A549 (cell line): ENCODE measurements at regions not wholly inside any gene's neighbourhood (a gene's known extent, or its start where the extent isn't known, plus 50 kb on each side); places are given as distances from the start of the nearest gene placed in this dataset.

Experiments
- ATAC-seq, 2 experiments: fragments of 200-7000 bp in 1 of 2; fragments of >200 bp in 1 of 2; cut with Nextera tagmentation in 1 of 2; cut with Tn5 transposase in 1 of 2; 3 replicates each; pipeline versions ENCODE4 v1.8.0 to v1.9.1; 2018 to 2020; ENCODE audit warnings: mild to moderate bottlenecking in 1 of 2, moderate library complexity in 1 of 2
- CTCF ChIA-PET: fragments of 300-600 bp; sonication (Branson Sonifier 250); formaldehyde crosslinking; extraction: SDS; loops from one replicate; lab custom pipeline; 2021; ENCODE audit warnings: antibody characterized with exemption, inconsistent platforms; lab: Yijun Ruan, JAX
- POLR2A ChIA-PET: fragments of 350-600 bp; formaldehyde crosslinking; extraction: SDS; loops from one replicate; lab custom pipeline; 2021; ENCODE audit warnings: antibody characterized with exemption, inconsistent platforms; lab: Yijun Ruan, JAX
- DNase-seq, 2 experiments: peaks; one replicate each; pipeline versions ENCODE4 v3.0.0 to v3.0.0-alpha.2; 2011 to 2016; ENCODE audit warnings: low read depth in 1 of 2, low spot score in 1 of 2
- FAIRE-seq: peaks from 2 replicates; lab custom pipeline; 2011; peaks lifted over from hg19 to GRCh38; lab: Jason Lieb, UNC
- H3K27ac ChIP-seq, 2 experiments: fragments of >200 bp; sonication (Bioruptor Twin); formaldehyde crosslinking; 3 replicates each; pipeline ENCODE4 v1.5.1; 2016 to 2017
- H3K4me1 ChIP-seq: fragments of >200 bp; sonication (Bioruptor Twin); formaldehyde crosslinking; 3 replicates; pipeline ENCODE4 v1.6.1; 2016
- H3K4me2 ChIP-seq: fragments of >200 bp; sonication (Bioruptor Twin); formaldehyde crosslinking; 3 replicates; pipeline ENCODE4 v1.6.1; 2016
- H3K4me3 ChIP-seq: fragments of >200 bp; sonication (Bioruptor Twin); formaldehyde crosslinking; 3 replicates; pipeline ENCODE4 v1.5.1; 2016
- H3K9me3 ChIP-seq: fragments of >200 bp; sonication (Bioruptor Twin); formaldehyde crosslinking; 3 replicates; pipeline ENCODE4 v1.6.1; 2016
- ATOH8 ChIP-seq: fragments of 250-450 bp; sonication (Bioruptor Pico); IDR thresholded peaks from 2 replicates; pipeline ENCODE4 v1.5.0; 2020; ENCODE audit warnings: low read depth, mild to moderate bottlenecking, moderate library complexity
- CBX2 ChIP-seq: fragments of 200-600 bp; sonication (generic); IDR thresholded peaks from 2 replicates; pipeline ENCODE4 v1.6.1; 2016; ENCODE audit warnings: low read depth, mild to moderate bottlenecking, borderline replicate concordance
- CBX8 ChIP-seq: fragments of 200-600 bp; sonication (generic); IDR thresholded peaks from 2 replicates; pipeline ENCODE4 v1.6.1; 2016
- CHD4 ChIP-seq: fragments of 200-600 bp; sonication (generic); IDR thresholded peaks from 2 replicates; pipeline ENCODE4 v1.6.1; 2016; ENCODE audit warnings: antibody characterized with exemption, mild to moderate bottlenecking, borderline replicate concordance
- ELK1 ChIP-seq: fragments of 150-350 bp; IDR thresholded peaks from 2 replicates; pipeline ENCODE4 v1.6.1; 2014; ENCODE audit warnings: low read depth, mild to moderate bottlenecking, low read length
- FOSL2 ChIP-seq, 2 experiments: fragments of 450-650 bp in 1 of 2; fragments of >200 bp in 1 of 2; sonication (Bioruptor Twin) in 1 of 2; formaldehyde crosslinking; IDR thresholded peaks; 2 replicates each; pipeline versions ENCODE4 v1.5.0 to v1.6.1; 2016 to 2020; ENCODE audit warnings: mild to moderate bottlenecking in 1 of 2, moderate library complexity in 1 of 2
- GATA3 ChIP-seq: IDR thresholded peaks from 2 replicates; pipeline ENCODE4 v1.6.1; 2012; ENCODE audit warnings: borderline replicate concordance
- HES2 ChIP-seq: fragments of >200 bp; sonication (Bioruptor Twin); formaldehyde crosslinking; IDR thresholded peaks from 2 replicates; pipeline ENCODE4 v1.6.1; 2016
- HMGXB4 ChIP-seq: fragments of 250-450 bp; sonication (Bioruptor Pico); IDR thresholded peaks from 2 replicates; pipeline ENCODE4 v1.5.0; 2021; ENCODE audit warnings: mild to moderate bottlenecking, moderate library complexity, borderline replicate concordance
- HOXA7 ChIP-seq: fragments of 250-450 bp; sonication (Bioruptor Pico); IDR thresholded peaks from 2 replicates; pipeline ENCODE4 v1.5.0; 2020; ENCODE audit warnings: mild to moderate bottlenecking, moderate library complexity
- HOXB13 ChIP-seq: fragments of 250-450 bp; sonication (Bioruptor Pico); IDR thresholded peaks from 2 replicates; pipeline ENCODE4 v1.5.0; 2020; ENCODE audit warnings: low read depth, mild to moderate bottlenecking, moderate library complexity
- MAZ ChIP-seq: fragments of 150-350 bp; IDR thresholded peaks from 2 replicates; pipeline ENCODE4 v1.6.1; 2014; ENCODE audit warnings: antibody characterized with exemption, low read depth, low read length, borderline replicate concordance
- PHF8 ChIP-seq: fragments of 200-600 bp; sonication (generic); IDR thresholded peaks from 2 replicates; pipeline ENCODE4 v1.6.1; 2016; ENCODE audit warnings: low read depth, mild to moderate bottlenecking, antibody characterized with exemption, moderate library complexity, borderline replicate concordance
- POLR2AphosphoS2 ChIP-seq: conservative IDR thresholded peaks from 2 replicates; pipeline ENCODE4 v1.6.1; 2012; ENCODE audit warnings: low read length, improper control_type of control experiment, inconsistent platforms
- RARB ChIP-seq: fragments of 250-450 bp; sonication (Bioruptor Pico); IDR thresholded peaks from 2 replicates; pipeline ENCODE4 v1.8.0; 2021; ENCODE audit warnings: mild to moderate bottlenecking, moderate library complexity
- RCOR1 ChIP-seq: fragments of 150-350 bp; IDR thresholded peaks from 2 replicates; pipeline ENCODE4 v1.6.1; 2014; ENCODE audit warnings: antibody characterized with exemption, low read length, low read depth
- REST ChIP-seq: fragments of 200-600 bp; sonication (generic); IDR thresholded peaks from 2 replicates; pipeline ENCODE4 v1.6.1; 2016; ENCODE audit warnings: antibody characterized with exemption, mild to moderate bottlenecking, moderate library complexity
- TFCP2L1 ChIP-seq: fragments of 250-450 bp; sonication (Bioruptor Pico); IDR thresholded peaks from 2 replicates; pipeline ENCODE4 v1.5.0; 2021; ENCODE audit warnings: mild to moderate bottlenecking
- TP53 ChIP-seq: fragments of 250-450 bp; sonication (Bioruptor Pico); IDR thresholded peaks from 2 replicates; pipeline ENCODE4 v1.5.0; 2021; ENCODE audit warnings: mild to moderate bottlenecking, moderate library complexity
- ZC3H11A ChIP-seq: fragments of 450-650 bp; IDR thresholded peaks from 2 replicates; pipeline ENCODE4 v1.6.1; 2014; ENCODE audit warnings: antibody characterized with exemption, mild to moderate bottlenecking
- ZFP36 ChIP-seq: fragments of 450-650 bp; IDR thresholded peaks from 2 replicates; pipeline ENCODE4 v1.6.1; 2014; ENCODE audit warnings: borderline replicate concordance; ENCODE audit not compliant: partially characterized antibody
- ZSCAN20 ChIP-seq: fragments of 250-450 bp; sonication (Bioruptor Pico); IDR thresholded peaks from 2 replicates; pipeline ENCODE4 v1.8.0; 2022; ENCODE audit warnings: mild to moderate bottlenecking, moderate library complexity
- WGBS: methylation state at CpG from one replicate; pipeline ENCODE4 v1.1.6; 2017; ENCODE audit errors: missing lambda C conversion rate; 5-methylcytosine and 5-hydroxymethylcytosine counted together

GRCh38 chr12:25757037-25757665 lies 201.3 kb upstream of the RASSF8 start:
- no peak for FAIRE-seq
- peak overlapping the region; percentile 38 for H3K4me2 ChIP-seq
- TF ChIP-seq HOXA7 (no peak), CHD4 (no peak), ZC3H11A (no peak), ZFP36 (no peak), PHF8 (no peak), GATA3 (no peak), CBX2 (no peak), RCOR1 (no peak), FOSL2 (IDR thresholded peaks at IDR 0.05) (no peak), FOSL2 (CRISPR knock-in tag; IDR thresholded peaks at IDR 0.05) (no peak), ELK1 (no peak), CBX8 (no peak), HES2 (no peak)
- TF ChIP-seq, all 56 proteins: peak for 0
- CTCF ChIA-PET: interaction anchor here (1.2 to 1.4 kb wide), 2 partner anchors 12 to 32 kb away, joined by 3 read pairs; no protein-coding TSS in a partner anchor
- no peaks in the 10 kb centered on the region for H3K9me3 ChIP-seq
- DNase-seq: no peak
- peaks cover 8% of the 10 kb centered on the region; the same call in 2 of the 3 replicates for H3K4me1 ChIP-seq
- POLR2A ChIA-PET: no interaction called here
- H3K4me3 ChIP-seq: no peak overlapping the region
- H3K27ac ChIP-seq: no peak overlapping the region
- ATAC-seq: peak in 1 of 2 experiments; percentile 46; a peak in 1 of 6 replicates
- WGBS: 0% methylated on average over 1 of the region's 1 CpG

GRCh38 chr12:25759752-25760151 lies 198.7 kb upstream of the RASSF8 start:
- Histone ChIP-seq H3K4me3 (no peak overlapping the region), H3K27ac (no peak overlapping the region), H3K4me1 (peaks cover 8% of the 10 kb centered on the region; the same call in 2 of the 3 replicates), H3K4me2 (no peak overlapping the region), H3K9me3 (no peaks in the 10 kb centered on the region)
- WGBS: 27% methylated on average over 2 of the region's 2 CpGs
- ChIA-PET CTCF (no interaction called here), POLR2A (no interaction called here)
- DNase-seq: no peak
- FAIRE-seq: no peak
- no peak for TF ChIP-seq CHD4
- no peak for TF ChIP-seq ATOH8 (CRISPR knock-in tag)
- no peak for TF ChIP-seq MAZ
- TF ChIP-seq TP53 (CRISPR knock-in tag): no peak
- TF ChIP-seq FOSL2 (IDR thresholded peaks at IDR 0.05): no peak
- no peak for TF ChIP-seq FOSL2 (CRISPR knock-in tag; IDR thresholded peaks at IDR 0.05)
- TF ChIP-seq ZSCAN20 (CRISPR knock-in tag): no peak
- TF ChIP-seq HOXA7: no peak
- TF ChIP-seq HOXB13 (CRISPR knock-in tag): no peak
- no peak for TF ChIP-seq ZFP36
- no peak for TF ChIP-seq REST
- no peak for TF ChIP-seq CBX8
- no peak for TF ChIP-seq HMGXB4
- TF ChIP-seq POLR2AphosphoS2: no peak
- no peak for TF ChIP-seq TFCP2L1
- no peak for TF ChIP-seq RARB (CRISPR knock-in tag)
- no peak for ATAC-seq
